HCT116 (cell line): ENCODE measurements at regions not wholly inside any gene's neighbourhood (a gene's known extent, or its start where the extent isn't known, plus 50 kb on each side); places are given as distances from the start of the nearest gene placed in this dataset.

Experiments used
- ATAC-seq: fragments of 200-7000 bp; cut with Tn5 transposase; 2 replicates; pipeline ENCODE4 v1.9.1; 2020; ENCODE audit warnings: mild to moderate bottlenecking, moderate library complexity
- BruUV-seq: library from RNA; stranded (reverse); fragments of 400-500 nt; replicated peaks from 2 replicates; lab custom pipeline; 2021; lab: Mats Ljungman, UMichigan
- CTCF ChIA-PET: fragments of 300-600 bp; sonication (Branson Sonifier 250); formaldehyde crosslinking; loops from one replicate; lab custom pipeline; 2021; ENCODE audit warnings: antibody characterized with exemption; lab: Charles Lee
- POLR2A ChIA-PET: fragments of 300-600, 350-600 bp; sonication (Branson Sonifier 250); formaldehyde crosslinking; loops from one replicate; lab custom pipeline; 2021; ENCODE audit warnings: antibody characterized with exemption; lab: Charles Lee
- RAD21 ChIA-PET, 2 experiments: fragments of 300-600 bp; sonication (Branson Sonifier 250); formaldehyde crosslinking; loops; one replicate each; lab custom pipeline; 2023; ENCODE audit warnings: low total read pairs in 2 of 2; ENCODE audit not compliant: uncharacterized antibody in 2 of 2, unreplicated experiment in 2 of 2, low non-redundant PET in 1 of 2; lab: Charles Lee
- DNase-seq: peaks from one replicate; pipeline ENCODE4 v3.0.0-alpha.2; 2010; ENCODE audit warnings: low read depth, low spot score
- H2AFZ ChIP-seq: fragments of 200-600 bp; shearing (Covaris generic), sonication (generic); 2 replicates; pipeline ENCODE4 v1.6.1; 2017; ENCODE audit warnings: low read depth, mixed run types, mixed read lengths, antibody characterized with exemption, low read length; ENCODE audit not compliant: poor library complexity, severe bottlenecking
- H3K27ac ChIP-seq: 2 replicates; pipeline ENCODE4 v1.5.1; 2012; ENCODE audit warnings: low read depth, low read length
- H3K27me3 ChIP-seq: fragments of 200-600 bp; sonication (generic); 2 replicates; pipeline ENCODE4 v1.6.1; 2016; ENCODE audit warnings: mixed run types, low read length, mixed read lengths; ENCODE audit not compliant: insufficient read depth
- H3K36me3 ChIP-seq, 2 experiments: fragments of 200-500 bp in 1 of 2; fragments of 200-600 bp in 1 of 2; sonication (Bioruptor generic) in 1 of 2; sonication (generic) in 1 of 2; 2 replicates each; pipeline versions ENCODE4 v1.5.1 to v1.6.1; 2014 to 2016; ENCODE audit warnings: low read length in 2 of 2, inconsistent platforms in 1 of 2, mixed read lengths in 1 of 2, mixed run types in 1 of 2; ENCODE audit not compliant: insufficient read depth in 2 of 2, control insufficient read depth in 1 of 2
- H3K4me1 ChIP-seq, 2 experiments: fragments of 200-600 bp in 1 of 2; sonication (generic) in 1 of 2; 2 replicates each; pipeline versions ENCODE4 v1.5.1 to v1.6.1; 2012 to 2017; ENCODE audit warnings: low read length in 2 of 2, inconsistent platforms in 1 of 2, mild to moderate bottlenecking in 1 of 2, mixed read lengths in 1 of 2, mixed run types in 1 of 2, moderate library complexity in 1 of 2; ENCODE audit not compliant: insufficient read depth in 2 of 2, control insufficient read depth in 1 of 2
- H3K4me2 ChIP-seq: fragments of 200-600 bp; sonication (generic); 2 replicates; pipeline ENCODE4 v1.6.1; 2017; ENCODE audit warnings: mixed run types, low read length, mixed read lengths
- H3K4me3 ChIP-seq, 2 experiments: fragments of 200-600 bp in 1 of 2; sonication (generic) in 1 of 2; replicated peaks in 1 of 2; 2 replicates each; pipeline ENCODE4 v1.5.1; 2011 to 2016; ENCODE audit warnings: low read length in 2 of 2, control low read depth in 1 of 2, low read depth in 1 of 2, mild to moderate bottlenecking in 1 of 2, mixed read lengths in 1 of 2, mixed run types in 1 of 2
- H3K79me2 ChIP-seq: fragments of 200-600 bp; sonication (generic); 2 replicates; pipeline ENCODE4 v1.6.1; 2017; ENCODE audit warnings: mild to moderate bottlenecking, mixed run types, low read length, moderate library complexity, mixed read lengths; ENCODE audit not compliant: insufficient read depth
- H3K9ac ChIP-seq: fragments of 200-600 bp; sonication (generic); 2 replicates; pipeline ENCODE4 v1.6.1; 2016; ENCODE audit warnings: low read length, mixed read lengths
- H3K9me2 ChIP-seq: fragments of 200-600 bp; sonication (generic), shearing (Covaris generic); 2 replicates; pipeline ENCODE4 v1.6.1; 2017; ENCODE audit warnings: mixed run types, mild to moderate bottlenecking, moderate library complexity; ENCODE audit not compliant: insufficient read depth
- H3K9me3 ChIP-seq, 2 experiments: fragments of 200-500 bp in 1 of 2; fragments of 200-600 bp in 1 of 2; sonication (Bioruptor generic) in 1 of 2; sonication (generic) in 1 of 2; 2 replicates each; pipeline ENCODE4 v1.6.1; 2014 to 2017; ENCODE audit warnings: low read length in 2 of 2, mixed read lengths in 2 of 2, inconsistent platforms in 1 of 2, low read depth in 1 of 2, mild to moderate bottlenecking in 1 of 2, mixed run types in 1 of 2, moderate library complexity in 1 of 2; ENCODE audit not compliant: control insufficient read depth in 1 of 2, insufficient read depth in 1 of 2
- H4K20me1 ChIP-seq: fragments of 200-600 bp; sonication (generic), shearing (Covaris generic); 2 replicates; pipeline ENCODE4 v1.6.1; 2017; ENCODE audit warnings: mixed run types, mild to moderate bottlenecking, moderate library complexity; ENCODE audit not compliant: insufficient read depth
- CEBPB ChIP-seq: IDR thresholded peaks from 2 replicates; pipeline ENCODE4 v1.6.1; 2012; ENCODE audit warnings: low read depth
- REST ChIP-seq: IDR thresholded peaks from 2 replicates; pipeline ENCODE4 v1.6.1; 2012; ENCODE audit warnings: low read depth
- SRF ChIP-seq: IDR thresholded peaks from 2 replicates; pipeline ENCODE4 v1.6.1; 2012; ENCODE audit warnings: low read depth
- ZFX ChIP-seq: fragments of 450-650 bp; IDR thresholded peaks from 2 replicates; pipeline ENCODE4 v1.6.1; 2017
- intact Hi-C: fragments of 100-400 bp; cut with micrococcal nuclease; formaldehyde crosslinking; loops from 2 replicates; pipeline ENCODE4 v1.10.0; 2022

DNA sequence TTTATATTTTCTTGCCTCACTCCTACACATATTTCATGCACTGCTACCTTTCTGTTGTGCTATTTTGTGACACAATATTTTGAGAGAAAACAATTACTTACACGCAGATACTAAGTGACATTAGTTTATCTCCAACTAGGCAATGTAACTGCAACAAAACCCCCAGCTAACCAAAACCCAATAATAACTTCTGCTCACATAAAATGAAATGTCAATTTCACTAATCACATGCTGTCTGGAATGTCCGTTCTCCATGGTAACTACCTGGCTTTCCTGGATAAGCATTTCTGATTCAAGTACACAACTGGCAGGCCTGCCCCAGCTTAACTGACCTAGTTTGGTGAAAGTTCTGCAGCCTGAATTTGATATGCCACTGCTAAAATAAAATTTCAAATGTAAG lies 313.5 kb downstream of the TMA16 start:
- CTCF ChIA-PET, result no interaction called here
- no peak for ATAC-seq
- Histone ChIP-seq H4K20me1 (no peaks in the 10 kb centered on the region), H3K4me3 (no peak overlapping the region), H3K9me3 (no peaks in the 10 kb centered on the region), H3K79me2 (no peaks in the 10 kb centered on the region), H3K36me3 (no peaks in the 10 kb centered on the region), H3K9me2 (no peaks in the 10 kb centered on the region), H3K27ac (no peak overlapping the region), H3K27me3 (no peaks in the 10 kb centered on the region), H3K4me1 (no peaks in the 10 kb centered on the region), H3K9ac (no peak overlapping the region), H2AFZ (no peak overlapping the region), H3K4me2 (no peak overlapping the region)
- intact Hi-C loops, result no loop called here
- RAD21 ChIA-PET, result no interaction called here
- DNase-seq, result no peak
- BruUV-seq, result no TSS peak
- POLR2A ChIA-PET, result no interaction called here
- TF ChIP-seq SRF, result no peak

GRCh38 chr4:163810755-163811154 lies 316.3 kb downstream of the TMA16 start:
- Histone ChIP-seq H3K9me3 (no peaks in the 10 kb centered on the region), H4K20me1 (no peaks in the 10 kb centered on the region), H3K27ac (no peak overlapping the region), H3K36me3 (no peaks in the 10 kb centered on the region), H3K27me3 (no peaks in the 10 kb centered on the region), H3K9ac (no peak overlapping the region), H3K4me1 (no peaks in the 10 kb centered on the region), H3K4me3 (no peak overlapping the region), H2AFZ (no peak overlapping the region), H3K9me2 (no peaks in the 10 kb centered on the region), H3K79me2 (no peaks in the 10 kb centered on the region), H3K4me2 (no peak overlapping the region)
- RAD21 ChIA-PET, result no interaction called here
- TF ChIP-seq REST (no peak), ZFX (no peak), CEBPB (no peak)
- no peak for DNase-seq
- no TSS peak for BruUV-seq
- POLR2A ChIA-PET, result no interaction called here
- no peak for ATAC-seq
- CTCF ChIA-PET, result no interaction called here
- intact Hi-C loops, result no loop called here
